Activated CD4-positive, alpha-beta T cell treated with anti-CD3 and anti-CD28 coated beads, Interleukin-2, Interleukin-6, amounts not matched to agents 100 ng/mL and 50 ng/mL, durations not matched to agents 16 hours and 8 hours (primary cell): ENCODE measurements at regions not wholly inside any gene's neighbourhood (a gene's known extent, or its start where the extent isn't known, plus 50 kb on each side); places are given as distances from the start of the nearest gene placed in this dataset.
"Not testable (repeated sequence)": the region's sequence is repeated elsewhere in the genome, so short reads cannot be mapped to it uniquely, and the experiment has no call there.

Experiments
- DNase-seq: peaks from one replicate; pipeline ENCODE4 v3.0.0-alpha.2; 2020

DNA sequence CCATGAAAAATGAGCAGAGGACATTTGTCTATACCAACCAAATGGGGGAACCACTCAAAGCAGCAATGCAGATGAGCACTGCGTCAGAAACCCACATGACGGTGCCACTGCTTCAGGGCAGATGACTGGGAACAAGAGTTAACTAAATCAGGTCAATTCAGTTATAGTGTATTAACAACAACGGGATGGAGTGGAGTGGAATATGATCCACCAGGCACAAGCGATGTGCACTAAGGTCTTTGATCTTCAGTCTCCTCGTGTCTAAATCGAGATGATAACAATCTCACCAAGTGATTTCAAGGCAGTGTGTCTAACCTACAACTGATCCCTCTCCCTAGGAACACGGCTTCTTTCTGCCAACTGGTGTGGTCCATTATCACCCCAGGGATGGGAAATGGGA, 269.0 kb downstream of the RAD51AP2 start:
- DNase-seq, result no peak

DNA sequence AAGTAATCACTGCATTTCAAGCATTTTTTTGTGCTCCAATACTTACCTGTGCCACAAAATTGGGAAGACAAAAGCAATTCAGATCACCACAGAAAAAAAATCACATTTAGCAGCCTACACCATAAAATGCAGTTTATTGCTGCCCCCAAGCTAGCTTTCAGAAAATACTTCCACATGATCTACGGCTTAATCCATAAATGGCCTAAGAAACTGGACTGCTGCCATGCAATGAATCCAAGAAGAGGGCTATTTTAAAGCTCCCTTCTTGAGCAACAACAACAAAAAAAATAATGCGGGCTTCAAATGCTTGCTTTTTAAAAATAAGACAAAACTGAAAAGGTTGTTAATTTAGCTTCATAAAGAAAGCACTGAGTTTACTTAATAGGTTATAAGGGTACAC, 272.3 kb downstream of the RAD51AP2 start:
- DNase-seq, result no peak

DNA sequence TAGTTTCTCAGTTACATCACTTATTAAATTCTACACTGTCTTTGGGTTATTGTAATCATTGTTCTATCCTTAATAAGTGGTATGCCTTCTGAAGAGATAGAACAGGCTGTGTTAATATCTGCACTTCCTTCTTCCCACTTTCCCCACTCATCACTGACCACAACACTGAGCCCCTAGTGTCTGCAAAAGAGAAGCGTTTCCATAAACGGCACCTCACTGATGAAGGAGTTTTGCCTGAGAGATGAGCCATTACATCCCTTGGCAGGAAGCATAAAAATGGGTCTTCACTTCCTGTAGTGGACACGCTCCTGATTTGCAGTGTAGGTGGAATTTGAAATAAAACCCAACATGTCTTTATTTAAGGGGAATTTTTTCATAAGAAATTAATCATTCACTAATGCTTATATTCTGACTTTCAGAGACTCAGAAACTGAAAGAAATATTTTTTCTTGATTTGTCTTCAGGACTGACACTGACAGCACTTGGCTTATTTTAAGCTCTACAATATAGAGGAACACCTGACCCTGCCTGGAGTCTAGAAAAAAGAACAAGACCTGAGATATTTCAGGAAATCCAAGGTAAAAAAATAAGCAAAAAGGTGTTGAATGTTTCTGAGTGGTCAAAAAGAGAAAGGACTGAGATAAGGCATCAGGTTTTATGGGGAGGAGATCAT, 275.3 kb downstream of the RAD51AP2 start:
- DNase-seq, result no peak

DNA sequence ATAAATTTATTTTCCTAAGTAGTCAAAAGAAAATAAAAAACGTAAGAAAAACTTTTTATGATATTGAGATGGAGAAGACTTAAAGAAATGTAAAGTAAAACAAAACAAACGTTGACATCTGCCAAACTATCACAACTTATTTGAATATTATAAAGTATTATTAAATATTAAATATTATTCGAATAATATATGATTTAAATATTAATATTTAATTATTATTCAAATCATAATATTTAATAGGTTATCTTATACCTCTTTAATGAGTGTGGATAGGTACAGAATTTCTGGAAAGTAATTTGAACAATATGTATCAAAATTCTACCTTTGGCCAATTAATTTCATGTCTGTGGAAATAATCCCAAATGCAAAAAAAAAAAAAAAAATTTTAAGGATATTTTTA, 278.7 kb downstream of the RAD51AP2 start:
- no peak for DNase-seq

DNA sequence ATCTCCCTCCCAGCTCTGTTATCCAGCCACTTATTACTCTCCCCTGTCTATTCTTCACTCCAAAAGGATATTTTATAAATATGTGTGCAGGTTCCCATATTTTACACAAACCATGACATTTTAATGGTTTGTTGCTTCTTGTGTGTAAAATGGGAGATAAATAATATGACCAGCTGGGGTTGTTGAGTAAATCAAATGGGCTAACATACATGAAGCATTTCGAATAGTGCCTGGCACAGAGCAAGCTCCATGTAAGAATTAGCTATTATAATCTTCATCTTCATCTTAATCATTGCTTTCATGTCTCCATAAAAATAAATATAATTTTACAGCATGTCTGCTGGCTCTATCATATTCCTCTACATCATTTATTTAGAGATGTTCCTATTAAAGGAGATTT, 283.1 kb downstream of the RAD51AP2 start:
- no peak for DNase-seq

DNA sequence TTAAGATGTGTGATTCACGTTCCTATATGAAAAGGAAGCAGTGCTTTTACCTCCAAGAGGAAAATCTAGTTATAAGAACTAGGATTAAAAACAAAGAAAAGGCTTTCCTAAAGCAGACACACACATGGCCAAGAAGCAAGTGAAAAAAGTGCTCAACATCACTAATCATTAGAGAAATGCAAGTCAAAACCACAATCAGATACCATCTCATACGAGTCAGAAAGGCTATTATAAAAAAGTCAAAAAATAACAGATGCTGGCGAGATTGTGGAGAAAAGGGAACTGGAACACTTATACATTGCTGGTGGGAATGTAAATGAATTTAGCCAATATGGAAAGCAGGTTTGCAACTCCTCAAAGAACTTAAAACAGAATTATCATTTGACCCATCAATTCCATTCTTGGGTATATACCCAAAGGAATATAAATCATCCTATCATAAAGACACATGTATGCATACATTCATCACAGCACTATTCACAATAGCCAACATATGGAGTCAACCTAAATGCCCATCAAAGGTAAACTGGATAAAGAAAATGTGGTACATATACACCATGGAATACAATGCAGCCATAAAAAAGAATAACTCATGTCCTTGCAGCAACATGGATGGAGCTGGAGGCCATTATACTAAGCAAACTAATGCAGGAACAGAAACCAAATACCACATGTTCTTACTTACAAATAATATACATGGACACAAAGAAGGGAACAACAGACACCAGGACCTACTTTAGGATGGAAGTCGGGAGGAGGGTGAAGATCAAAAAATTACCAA, 285.3 kb downstream of the RAD51AP2 start:
- DNase-seq, result no peak

DNA sequence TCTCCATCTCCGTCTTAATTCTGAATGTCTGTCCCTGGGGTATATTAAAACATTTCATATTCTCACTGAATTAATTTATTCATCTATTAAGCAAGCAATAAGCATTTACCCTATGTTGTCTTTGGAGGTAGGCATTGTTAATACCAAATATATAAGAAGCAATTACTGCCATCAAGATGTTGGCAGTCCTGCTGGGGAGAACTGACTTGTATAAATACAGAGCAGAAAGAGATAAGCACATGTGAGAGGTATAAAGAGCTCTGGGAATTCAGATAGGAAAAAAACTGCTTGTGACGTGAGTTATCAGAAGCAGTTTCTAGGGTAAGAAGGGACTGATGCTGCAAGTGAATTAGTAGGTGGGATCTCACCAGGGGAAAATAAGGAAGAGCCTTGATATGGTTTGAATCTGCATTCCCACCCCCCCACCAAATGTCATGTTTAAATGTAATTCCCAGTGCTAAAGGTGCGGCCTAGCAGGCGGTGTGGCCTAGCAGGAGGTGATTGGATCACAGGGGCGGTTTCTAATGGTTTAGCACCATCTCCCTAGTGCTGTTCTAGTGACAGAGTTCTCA, 286.8 kb downstream of the RAD51AP2 start:
- DNase-seq, result no peak

DNA sequence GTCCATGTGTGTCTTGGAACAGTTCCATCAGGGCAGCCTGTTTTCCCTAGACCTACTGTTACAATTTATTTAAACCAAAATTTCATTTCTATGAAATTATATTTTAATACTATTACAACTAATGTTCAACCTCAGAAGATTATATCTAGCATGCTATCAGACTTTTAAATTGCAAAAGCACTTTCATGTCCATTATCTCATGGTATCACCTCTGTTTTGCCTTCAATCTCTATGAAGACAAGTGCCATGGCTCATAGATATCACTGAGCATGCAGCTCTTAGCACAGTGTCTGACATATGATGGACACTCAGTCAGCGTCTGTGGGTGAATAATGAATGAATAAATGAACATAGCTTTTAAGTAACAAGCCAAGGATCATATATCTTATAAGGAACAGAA, 288.8 kb downstream of the RAD51AP2 start:
- no peak for DNase-seq

DNA sequence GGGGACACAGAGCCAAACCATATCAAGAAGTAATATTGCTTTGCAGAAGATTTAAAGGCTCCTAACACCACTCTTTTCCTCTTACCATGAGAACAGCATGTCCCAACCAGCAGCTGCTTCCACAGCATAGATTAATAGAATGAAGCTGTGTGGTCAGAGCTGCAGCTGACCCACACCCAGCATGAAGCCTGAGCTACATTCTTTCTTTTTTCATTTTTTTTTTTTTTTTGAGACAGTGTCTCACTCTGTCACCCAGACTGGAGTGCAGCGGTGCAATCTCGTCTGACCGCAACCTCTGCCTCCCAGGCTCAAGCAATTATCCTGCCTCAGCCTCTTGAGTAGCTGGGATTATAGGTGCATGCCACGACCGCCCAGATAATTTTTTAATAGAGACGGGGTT, 289.8 kb downstream of the RAD51AP2 start:
- no peak for DNase-seq

DNA sequence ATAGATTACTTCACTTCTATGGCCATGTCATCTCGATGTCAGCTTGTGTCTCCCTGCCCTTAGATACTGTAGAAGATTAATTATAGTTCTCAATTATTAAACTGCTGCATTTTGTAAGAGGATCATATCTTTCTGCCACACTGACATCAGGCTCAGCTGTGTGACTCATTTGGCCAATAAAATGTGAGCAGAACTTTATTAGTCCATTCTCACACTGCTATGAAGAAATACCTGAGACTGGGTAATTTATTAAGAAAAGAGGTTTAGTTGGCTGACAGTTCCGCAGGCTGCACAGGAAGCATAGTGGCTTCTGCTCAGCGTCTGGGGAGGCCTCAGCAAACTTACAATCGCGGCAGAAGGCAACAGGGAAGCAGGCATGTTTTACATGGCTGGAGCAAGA, 290.4 kb downstream of the RAD51AP2 start:
- no peak for DNase-seq

DNA sequence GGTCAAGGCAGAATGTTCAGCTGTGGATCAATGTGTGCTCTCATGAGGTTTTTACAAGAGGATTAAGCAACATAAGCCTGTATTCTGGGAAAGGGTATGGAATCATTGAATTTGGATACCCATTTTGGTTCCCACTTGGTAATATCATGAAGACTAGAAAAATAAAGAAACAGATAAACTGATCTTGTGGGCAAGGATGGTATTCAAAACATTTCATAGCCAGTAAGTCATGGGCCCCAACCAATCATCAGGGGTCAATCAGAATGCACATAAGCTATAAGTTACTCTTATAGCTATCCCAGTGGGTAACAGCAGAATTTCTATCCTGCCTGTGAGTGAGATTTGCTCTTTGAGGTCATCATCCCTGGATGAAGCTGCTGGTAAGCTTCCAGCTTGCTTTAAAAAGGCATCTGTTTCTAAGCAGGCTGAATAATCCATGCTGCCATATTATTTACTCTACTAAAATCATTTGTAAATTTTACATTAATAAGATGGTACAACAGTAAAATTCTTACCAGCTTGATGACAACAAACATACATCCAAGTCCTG, 291.2 kb downstream of the RAD51AP2 start:
- no peak for DNase-seq

DNA sequence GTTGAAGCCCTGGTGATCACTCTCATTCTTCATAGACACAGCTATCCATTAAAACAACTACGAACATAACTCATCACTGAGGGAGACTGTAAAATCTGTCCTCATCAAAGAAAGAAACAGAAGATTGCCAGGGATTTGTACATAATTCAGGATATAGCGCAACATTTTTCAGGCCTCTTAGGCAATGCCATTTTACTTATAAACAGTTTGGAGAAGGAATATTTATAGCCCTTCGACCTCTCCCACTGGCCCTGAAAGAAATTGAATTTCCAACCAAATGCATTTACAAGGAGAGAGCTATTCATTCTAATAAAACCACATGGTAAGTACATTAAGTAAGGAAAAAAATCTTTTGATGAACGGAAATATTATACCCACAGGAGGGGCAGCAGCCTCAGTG, 295.0 kb downstream of the RAD51AP2 start:
- no peak for DNase-seq

DNA sequence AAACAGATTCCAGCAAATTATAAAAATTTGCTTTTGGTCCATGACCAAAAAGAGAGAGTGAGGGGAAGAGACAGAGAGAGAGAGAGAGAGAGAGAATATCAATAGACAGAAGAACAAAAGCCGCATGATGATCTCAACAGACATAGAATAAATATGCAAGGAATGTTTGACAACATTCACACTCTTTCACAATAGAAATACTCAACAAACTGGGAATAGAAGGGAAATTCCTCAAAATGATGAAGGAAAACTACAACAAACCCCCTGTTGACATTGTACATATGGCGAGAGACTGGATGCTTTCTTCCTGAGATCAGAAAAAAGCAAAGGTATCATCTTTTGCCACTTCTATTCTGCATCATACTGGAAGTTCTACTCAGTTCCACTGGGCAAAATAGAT, 309.7 kb downstream of the RAD51AP2 start:
- no peak for DNase-seq

DNA sequence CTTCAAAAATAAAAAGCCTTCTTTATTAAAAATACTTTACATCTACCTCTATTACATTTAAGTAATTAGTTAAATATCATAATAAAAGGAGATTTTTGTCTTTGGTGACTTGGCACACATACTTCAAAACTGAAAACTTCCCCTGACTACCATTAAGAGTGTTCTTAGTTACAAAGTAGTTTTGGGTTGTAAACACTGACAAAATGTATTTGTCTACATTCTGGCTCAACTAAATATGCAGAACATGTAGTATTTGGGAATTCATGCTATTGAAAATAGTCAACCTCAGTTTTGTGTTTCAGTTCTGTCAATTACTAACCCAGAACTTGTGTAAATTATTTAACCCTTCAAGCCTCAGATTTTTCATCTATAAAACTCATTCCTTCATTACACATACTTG, 311.5 kb downstream of the RAD51AP2 start:
- DNase-seq, result no peak

DNA sequence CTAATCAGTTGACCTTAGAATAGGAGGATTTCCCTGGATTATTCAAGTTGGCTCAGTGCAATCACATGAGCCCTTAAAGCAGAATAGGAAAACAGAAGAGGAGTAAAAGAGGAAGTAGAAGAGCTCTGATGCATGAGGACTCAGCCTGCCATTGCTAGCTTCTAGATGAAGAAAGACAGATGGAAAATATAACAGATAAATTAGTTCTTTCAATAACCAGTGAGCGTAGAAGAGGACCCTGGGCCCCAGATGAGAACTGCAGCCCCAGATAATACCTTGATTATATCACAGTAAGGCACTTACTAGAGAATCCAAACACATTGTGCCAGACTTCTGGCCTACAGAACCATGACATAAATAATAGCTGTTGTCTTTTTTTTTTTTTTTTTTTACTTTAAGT, 314.0 kb downstream of the RAD51AP2 start:
- DNase-seq, result not testable (repeated sequence)

DNA sequence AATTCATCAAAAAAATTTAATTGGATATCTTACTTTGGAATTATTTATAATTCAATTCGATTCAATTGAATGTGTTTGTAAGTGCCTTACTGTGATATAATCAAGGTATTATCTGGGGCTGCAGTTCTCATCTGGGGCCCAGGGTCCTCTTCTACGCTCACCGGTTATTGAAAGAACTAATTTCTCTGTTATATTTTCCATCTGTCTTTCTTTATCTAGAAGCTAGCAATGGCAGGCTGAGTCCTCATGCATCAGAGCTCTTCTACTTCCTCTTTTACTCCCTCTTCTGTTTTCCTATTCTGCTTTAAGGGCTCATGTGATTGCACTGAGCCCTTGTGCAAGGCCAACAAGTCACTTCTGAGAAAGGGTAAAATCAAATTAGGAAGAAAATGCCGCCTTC, 315.6 kb downstream of the RAD51AP2 start:
- DNase-seq, result not testable (repeated sequence)

DNA sequence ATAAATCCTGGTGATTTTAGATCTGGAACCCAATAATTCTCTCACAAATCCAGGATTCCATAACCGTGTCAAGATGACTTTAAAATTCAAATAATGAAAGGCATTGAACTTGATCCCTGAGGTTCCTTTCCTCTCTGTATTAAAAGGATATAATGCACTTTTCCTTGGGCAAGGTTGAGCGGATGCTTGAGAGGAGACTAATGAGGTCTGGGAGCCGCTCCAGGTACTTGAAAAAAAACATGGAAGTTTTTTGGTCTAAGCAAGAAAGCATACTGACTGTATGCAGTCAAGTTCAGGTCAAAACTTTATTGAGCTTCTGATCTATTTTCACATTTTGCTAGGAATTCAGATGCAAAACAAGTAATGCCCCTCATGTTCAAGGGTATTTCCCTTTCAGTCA, 318.5 kb downstream of the RAD51AP2 start:
- no peak for DNase-seq

DNA sequence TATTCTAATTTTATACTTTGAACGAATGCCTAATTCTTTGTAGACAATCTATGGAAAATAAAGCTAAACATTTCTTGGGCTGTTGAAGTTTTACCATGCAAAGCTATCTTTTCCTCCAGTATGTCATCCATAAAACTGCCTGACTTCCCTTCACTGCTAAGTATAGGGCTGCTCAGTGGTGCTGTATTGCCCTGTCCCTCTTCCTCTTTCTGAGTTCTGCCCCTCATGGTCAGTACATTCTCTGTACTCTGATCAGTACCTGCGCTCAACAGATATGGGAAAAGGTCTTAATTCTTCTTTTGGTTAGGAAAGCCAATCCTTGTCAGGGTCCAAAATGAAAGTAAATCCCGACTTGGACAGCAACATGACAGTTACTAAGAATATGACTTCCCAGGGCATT, 321.9 kb downstream of the RAD51AP2 start:
- no peak for DNase-seq

DNA sequence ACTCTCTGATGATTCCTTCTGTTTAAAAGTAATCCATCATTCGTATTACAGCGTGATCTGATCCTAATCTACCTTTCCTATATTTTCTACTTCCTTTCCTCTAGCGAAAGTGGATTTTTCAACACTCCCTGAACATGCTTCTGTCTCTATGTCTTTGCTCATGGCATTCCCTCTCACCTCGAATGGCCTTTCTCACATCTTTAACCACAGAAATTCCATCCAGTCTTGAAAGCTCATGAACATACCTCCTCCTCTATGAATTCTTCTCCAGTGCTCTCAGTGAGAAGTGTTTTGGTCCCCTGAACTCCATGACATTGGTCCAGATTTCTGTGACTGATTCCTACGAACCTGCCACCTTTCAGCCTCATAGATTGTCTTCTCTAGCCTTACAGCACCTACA, 323.2 kb downstream of the RAD51AP2 start:
- no peak for DNase-seq

DNA sequence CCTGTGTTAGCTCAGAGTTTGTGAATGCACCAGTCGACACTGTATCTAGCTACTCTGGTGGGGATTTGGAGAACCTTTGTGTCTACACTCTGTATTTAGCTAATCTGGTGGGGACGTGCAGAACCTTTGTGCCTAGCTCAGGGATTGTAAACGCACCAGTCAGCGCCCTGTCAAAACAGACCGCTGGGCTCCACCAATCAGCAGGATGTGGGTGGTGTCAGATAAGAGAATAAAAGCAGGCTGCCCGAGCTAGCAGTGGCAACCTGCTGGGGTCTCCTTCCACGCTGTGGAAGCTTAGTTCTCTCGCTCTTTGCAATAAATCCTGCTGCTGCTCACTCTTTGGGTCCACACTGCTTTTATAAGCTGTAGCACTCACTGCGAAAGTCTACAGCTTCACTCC, 324.2 kb downstream of the RAD51AP2 start:
- DNase-seq, result no peak

DNA sequence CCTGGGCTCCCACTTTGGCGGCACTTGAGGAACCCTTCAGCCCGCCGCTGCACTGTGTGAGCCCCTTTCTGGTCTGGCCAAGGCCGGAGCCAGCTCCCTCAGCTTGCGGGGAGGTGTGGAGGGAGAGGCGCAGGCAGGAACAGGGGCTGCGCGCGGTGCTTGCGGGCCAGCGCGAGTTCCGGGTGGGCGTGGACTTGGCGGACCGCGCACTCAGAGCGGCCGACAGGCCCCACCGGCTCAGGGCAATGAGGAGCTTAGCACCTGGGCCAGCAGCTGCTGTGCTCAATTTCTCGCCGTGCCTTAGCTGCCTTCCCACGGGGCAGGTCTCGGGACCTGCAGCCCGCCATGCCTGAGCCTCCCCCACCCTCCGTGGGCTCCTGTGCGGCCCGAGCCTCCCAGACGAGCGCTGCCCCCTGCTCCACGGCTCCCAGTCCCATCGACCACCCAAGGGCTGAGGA, 324.8 kb downstream of the RAD51AP2 start:
- not testable (repeated sequence) for DNase-seq

DNA sequence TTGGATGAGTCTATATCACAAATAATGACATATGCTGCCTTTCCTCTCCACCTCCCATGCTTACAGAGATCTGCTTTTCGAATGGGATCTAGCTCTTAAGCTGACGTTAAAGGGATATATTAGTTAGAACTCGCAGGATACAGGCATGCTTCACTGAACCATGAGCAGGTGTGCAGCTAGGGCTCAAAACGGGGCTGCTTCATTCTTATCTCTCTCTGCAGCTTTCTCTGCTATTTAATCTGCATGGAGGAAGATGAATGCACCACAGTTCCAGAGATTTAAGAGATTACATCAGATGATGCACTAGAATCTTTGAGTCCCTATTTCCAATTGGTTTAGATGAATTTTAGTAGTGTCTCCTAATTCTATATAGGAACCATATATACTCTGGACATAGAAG, 327.0 kb downstream of the RAD51AP2 start:
- DNase-seq, result no peak

DNA sequence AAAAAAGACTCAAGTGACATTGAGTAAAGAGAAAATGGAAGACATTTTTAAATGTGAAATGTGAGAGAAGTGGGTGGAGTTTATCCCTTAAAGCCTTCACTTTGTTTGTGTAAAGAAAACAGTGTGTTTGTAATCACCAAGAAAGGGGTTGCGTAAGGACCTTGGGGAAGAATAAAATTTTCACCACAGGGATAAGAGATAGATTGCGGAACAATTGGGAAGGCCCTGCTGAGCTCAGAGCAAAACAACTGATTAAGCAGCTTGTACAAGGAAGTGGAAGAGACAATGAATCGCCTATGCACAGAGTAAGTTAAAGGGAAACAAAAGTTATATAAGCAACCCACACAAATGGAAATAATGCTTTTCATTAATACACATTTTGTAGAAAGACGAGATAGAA, 327.7 kb downstream of the RAD51AP2 start:
- DNase-seq, result no peak

DNA sequence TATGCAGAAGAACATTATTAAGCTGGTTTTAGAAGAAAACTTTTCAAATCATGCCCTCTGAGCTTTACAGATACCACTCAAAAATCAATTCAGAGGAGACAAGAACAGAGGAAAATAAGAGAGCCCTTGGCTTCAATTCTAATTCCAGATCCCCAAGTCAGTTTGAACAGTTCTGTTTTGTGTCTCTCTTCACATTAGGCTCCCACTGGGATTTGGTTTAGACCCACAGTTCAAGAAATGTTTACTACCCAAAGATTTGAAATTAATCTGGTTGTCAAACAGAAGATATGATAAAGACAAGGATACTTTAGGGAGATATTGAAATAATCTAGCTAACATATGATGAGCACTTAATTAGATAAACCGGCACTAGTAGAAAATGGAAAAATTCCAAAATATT, 329.5 kb downstream of the RAD51AP2 start:
- no peak for DNase-seq
